Muscle layer of colon (tissue), 2 donors: ENCODE measurements at regions not wholly inside any gene's neighbourhood (a gene's known extent, or its start where the extent isn't known, plus 50 kb on each side); places are given as distances from the start of the nearest gene placed in this dataset.
"Not testable (repeated sequence)": the region's sequence is repeated elsewhere in the genome, so short reads cannot be mapped to it uniquely, and the experiment has no call there.

ENCODE experiments used
- H3K27ac ChIP-seq: one replicate; pipeline ENCODE4 v1.7.0; 2013; ENCODE audit warnings: low read depth, mild to moderate bottlenecking, low read length, moderate library complexity
- H3K27me3 ChIP-seq, 2 donors: one replicate each; pipeline ENCODE4 v1.7.0; 2013; ENCODE audit warnings: low read length in 2 of 2, mild to moderate bottlenecking in 2 of 2; ENCODE audit not compliant: insufficient read depth in 2 of 2, control insufficient read depth in 1 of 2
- H3K36me3 ChIP-seq: one replicate; pipeline ENCODE4 v1.7.0; 2013; ENCODE audit warnings: mild to moderate bottlenecking, low read length; ENCODE audit not compliant: insufficient read depth
- H3K4me1 ChIP-seq: one replicate; pipeline ENCODE4 v1.7.0; 2013; ENCODE audit warnings: mild to moderate bottlenecking, low read length; ENCODE audit not compliant: insufficient read depth
- H3K4me3 ChIP-seq, 2 donors: one replicate each; pipeline ENCODE4 v1.7.0; 2013; ENCODE audit warnings: low read length in 2 of 2, low read depth in 1 of 2, mild to moderate bottlenecking in 1 of 2, moderate library complexity in 1 of 2
- H3K9ac ChIP-seq: one replicate; pipeline ENCODE4 v1.7.0; 2013; ENCODE audit warnings: low read length
- H3K9me3 ChIP-seq: one replicate; pipeline ENCODE4 v1.7.0; 2013; ENCODE audit warnings: mild to moderate bottlenecking, low read length
- donor health status: abdominal sarcoma.
- donor health status: Adenocarcinoma of cecum.

- H3K27ac ChIP-seq, result no peak overlapping the region
These were observed 177.4 kb downstream of the RPIA start for GRCh38 chr2:88868861-88869260.

GRCh38 chr2:88870267-88870839 is 178.9 kb downstream of the RPIA start:
- Histone ChIP-seq H3K9ac (no peak overlapping the region), H3K9me3 (no peaks in the 10 kb centered on the region), H3K36me3 (no peaks in the 10 kb centered on the region), H3K27ac (no peak overlapping the region), H3K4me3 (no peak overlapping the region), H3K27me3 (no peaks in the 10 kb centered on the region), H3K4me1 (no peaks in the 10 kb centered on the region)

More at GRCh38 chr2:88868861-88869260, 177.4 kb downstream of the RPIA start:
- Histone ChIP-seq H3K4me3 (no peak overlapping the region), H3K36me3 (no peaks in the 10 kb centered on the region), H3K4me1 (no peaks in the 10 kb centered on the region), H3K9ac (no peak overlapping the region), H3K27me3 (no peaks in the 10 kb centered on the region), H3K9me3 (no peaks in the 10 kb centered on the region)

DNA sequence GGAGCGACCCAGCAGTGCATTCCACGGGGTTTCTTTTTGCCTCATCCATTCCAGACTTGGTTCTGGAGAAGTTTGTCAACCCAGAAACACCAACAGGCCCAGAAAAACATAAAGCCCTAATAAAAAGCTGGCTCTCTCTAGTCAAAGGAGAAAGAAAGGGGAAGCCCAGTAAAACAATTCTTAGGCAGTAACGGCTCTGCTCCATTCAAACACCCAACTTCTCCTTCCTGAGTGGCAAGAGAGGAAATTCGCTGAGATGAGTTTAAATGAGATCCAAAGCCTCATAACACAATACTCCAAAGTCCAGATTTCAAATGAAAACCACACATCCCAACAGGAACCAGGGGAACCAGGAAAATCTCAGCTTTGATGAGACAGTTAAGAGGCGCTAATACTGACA is 179.9 kb downstream of the RPIA start:
- no peaks in the 10 kb centered on the region for H3K4me1 ChIP-seq
- H3K4me3 ChIP-seq, result no peak overlapping the region
- no peaks in the 10 kb centered on the region for H3K9me3 ChIP-seq
- H3K36me3 ChIP-seq, result no peaks in the 10 kb centered on the region
- H3K27me3 ChIP-seq, result no peaks in the 10 kb centered on the region
- H3K9ac ChIP-seq, result no peak overlapping the region
- H3K27ac ChIP-seq, result no peak overlapping the region

- H3K9me3 ChIP-seq, result no peaks in the 10 kb centered on the region
- H3K4me1 ChIP-seq, result no peaks in the 10 kb centered on the region
- H3K9ac ChIP-seq, result no peak overlapping the region
- no peaks in the 10 kb centered on the region for H3K27me3 ChIP-seq
- no peak overlapping the region for H3K27ac ChIP-seq
- no peak overlapping the region for H3K4me3 ChIP-seq
- H3K36me3 ChIP-seq, result no peaks in the 10 kb centered on the region
These were observed 182.1 kb downstream of the RPIA start for GRCh38 chr2:88873620-88874019.

DNA sequence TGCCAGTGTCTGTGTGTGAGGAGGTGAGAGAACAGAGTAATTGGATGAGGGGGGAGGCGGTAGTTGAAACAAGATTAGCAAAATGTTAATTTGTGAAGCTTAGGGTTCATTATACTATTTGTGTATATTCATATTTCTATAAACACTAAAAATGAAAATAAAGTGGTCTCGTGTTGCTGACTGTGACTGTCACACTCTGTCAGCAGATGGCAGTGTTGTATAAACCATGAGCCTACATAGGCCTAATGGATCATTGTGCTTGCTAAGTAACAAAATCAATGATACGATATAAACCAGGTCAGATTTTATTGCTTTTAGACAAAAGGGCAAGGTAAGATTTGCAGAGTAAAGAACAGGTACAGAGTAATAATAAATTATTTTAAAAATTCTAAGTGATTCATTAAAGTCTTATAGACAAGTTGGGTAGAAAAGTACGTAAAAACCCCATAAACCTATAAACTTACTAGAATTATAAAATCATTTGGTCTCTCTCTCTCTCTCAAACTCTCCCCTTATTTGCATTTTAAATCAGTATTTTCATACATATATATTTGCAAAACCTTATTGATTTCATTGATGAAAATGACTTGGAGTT is 182.7 kb downstream of the RPIA start:
- Histone ChIP-seq H3K4me1 (no peaks in the 10 kb centered on the region), H3K4me3 (no peak overlapping the region), H3K36me3 (no peaks in the 10 kb centered on the region), H3K9ac (no peak overlapping the region), H3K27me3 (peaks cover 0 to 3% of the 10 kb centered on the region in 2 donors), H3K9me3 (no peaks in the 10 kb centered on the region), H3K27ac (no peak overlapping the region)

DNA sequence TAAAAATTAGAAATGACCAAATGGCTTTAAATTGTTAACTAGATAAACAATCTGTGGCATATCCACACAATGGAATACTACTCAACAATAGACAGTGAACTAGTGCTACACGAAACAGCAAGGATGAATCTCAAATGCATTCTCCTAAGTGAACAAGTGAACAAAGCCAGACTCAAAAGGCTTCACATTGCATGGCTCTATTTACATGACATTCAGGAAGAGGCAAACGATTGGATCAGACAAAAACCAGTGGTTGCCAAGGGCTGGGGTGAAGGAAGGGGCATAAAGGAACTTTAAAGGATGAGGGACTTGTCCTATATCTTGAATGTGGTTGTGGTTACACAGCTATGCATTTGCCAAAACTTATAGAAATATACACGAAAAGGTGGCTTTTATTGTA is 184.3 kb downstream of the RPIA start:
- no peak overlapping the region for H3K4me3 ChIP-seq
- no peaks in the 10 kb centered on the region for H3K9me3 ChIP-seq
- H3K4me1 ChIP-seq, result peaks cover 3% of the 10 kb centered on the region
- no peak overlapping the region for H3K27ac ChIP-seq
- H3K9ac ChIP-seq, result no peak overlapping the region
- H3K36me3 ChIP-seq, result no peaks in the 10 kb centered on the region
- peaks cover 0 to 5% of the 10 kb centered on the region in 2 donors for H3K27me3 ChIP-seq

GRCh38 chr2:88880441-88880953 is 189.0 kb downstream of the RPIA start:
- H3K36me3 ChIP-seq, result no peaks in the 10 kb centered on the region
- H3K9ac ChIP-seq, result no peak overlapping the region
- H3K9me3 ChIP-seq, result no peaks in the 10 kb centered on the region
- H3K27me3 ChIP-seq, result peaks cover 0 to 5% of the 10 kb centered on the region in 2 donors
- peaks cover 5% of the 10 kb centered on the region for H3K4me1 ChIP-seq
- H3K4me3 ChIP-seq, result peak overlapping the region in 1 of 2 donors; percentile 36
- no peak overlapping the region for H3K27ac ChIP-seq

DNA sequence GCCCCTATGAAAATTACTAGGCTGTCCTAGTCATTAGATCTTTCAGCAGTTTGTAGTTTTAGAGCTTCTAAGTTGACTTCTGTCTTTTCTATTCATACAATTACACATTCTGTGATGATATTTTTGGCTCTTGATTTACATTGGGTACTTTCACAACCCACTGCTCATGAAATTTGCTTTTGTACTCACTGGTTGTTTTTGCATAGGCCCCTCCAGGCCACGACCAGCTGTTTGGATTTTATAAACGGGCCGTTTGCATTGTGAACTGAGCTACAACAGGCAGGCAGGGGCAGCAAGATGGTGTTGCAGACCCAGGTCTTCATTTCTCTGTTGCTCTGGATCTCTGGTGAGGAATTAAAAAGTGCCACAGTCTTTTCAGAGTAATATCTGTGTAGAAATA is 193.8 kb downstream of the RPIA start:
- H3K4me1 ChIP-seq, result peaks cover 5% of the 10 kb centered on the region
- H3K9ac ChIP-seq, result no peak overlapping the region
- H3K27ac ChIP-seq, result no peak overlapping the region
- H3K9me3 ChIP-seq, result no peaks in the 10 kb centered on the region
- H3K4me3 ChIP-seq, result no peak overlapping the region
- no peaks in the 10 kb centered on the region for H3K36me3 ChIP-seq
- H3K27me3 ChIP-seq, result no peaks in the 10 kb centered on the region

- Histone ChIP-seq H3K9me3 (no peaks in the 10 kb centered on the region), H3K27ac (no peak overlapping the region), H3K4me3 (no peak overlapping the region), H3K9ac (no peak overlapping the region), H3K27me3 (no peaks in the 10 kb centered on the region), H3K36me3 (no peaks in the 10 kb centered on the region), H3K4me1 (peaks cover under 1% of the 10 kb centered on the region)
These were observed 194.4 kb downstream of the RPIA start for GRCh38 chr2:88885679-88886416.

DNA sequence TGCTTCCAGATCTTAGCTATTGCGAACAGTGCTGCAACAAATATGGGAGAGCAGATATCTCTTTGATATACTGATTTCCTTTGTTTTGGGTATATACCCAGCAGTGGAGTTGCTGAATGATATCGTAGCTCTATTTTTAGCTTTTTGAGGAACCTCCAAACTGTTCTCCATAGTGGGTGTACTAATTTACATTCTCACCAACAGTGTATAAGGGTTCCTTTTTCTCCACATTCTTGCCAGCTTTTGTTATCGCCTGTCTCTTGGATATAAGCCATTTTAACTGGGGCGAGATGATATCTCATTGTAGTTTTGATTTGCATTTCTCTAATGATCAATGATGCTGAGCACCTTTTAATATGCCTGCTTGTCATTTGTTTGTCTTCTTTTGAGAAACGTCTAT is 196.0 kb downstream of the RPIA start:
- H3K36me3 ChIP-seq, H3K4me1 ChIP-seq, H3K9ac ChIP-seq, H3K4me3 ChIP-seq, H3K9me3 ChIP-seq, H3K27me3 ChIP-seq, H3K27ac ChIP-seq: not testable (repeated sequence)

DNA sequence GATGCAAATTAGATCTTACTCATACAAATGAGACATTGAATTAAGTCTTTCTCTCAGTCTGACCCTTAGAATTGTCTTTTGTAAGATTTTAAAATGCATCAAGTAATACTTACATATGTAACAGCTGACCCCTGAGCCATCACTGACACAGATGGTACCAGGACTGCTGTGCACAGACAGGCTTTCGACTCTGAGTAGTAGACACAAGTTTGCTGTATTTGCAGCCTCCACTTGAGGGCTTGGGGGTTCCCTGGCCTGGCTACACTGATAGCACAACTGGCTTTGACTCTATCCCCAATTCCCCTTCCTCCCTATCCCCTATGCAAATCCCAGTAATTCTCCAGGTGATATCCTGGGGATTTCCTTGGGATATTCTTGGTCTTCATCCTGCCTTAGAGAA is 200.7 kb downstream of the RPIA start:
- Histone ChIP-seq H3K9me3 (no peaks in the 10 kb centered on the region), H3K4me3 (no peak overlapping the region), H3K27me3 (no peaks in the 10 kb centered on the region), H3K9ac (no peak overlapping the region), H3K27ac (no peak overlapping the region), H3K36me3 (no peaks in the 10 kb centered on the region), H3K4me1 (no peaks in the 10 kb centered on the region)
